Activated CD8-positive, alpha-beta memory T cell treated with anti-CD3 and anti-CD28 coated beads, Interleukin-2, amount 50 U/mL, for 24 hours (primary cell): ENCODE measurements at regions not wholly inside any gene's neighbourhood (a gene's known extent, or its start where the extent isn't known, plus 50 kb on each side); places are given as distances from the start of the nearest gene placed in this dataset.
"Not testable (repeated sequence)": the region's sequence is repeated elsewhere in the genome, so short reads cannot be mapped to it uniquely, and the experiment has no call there.

Source experiments
- DNase-seq: peaks from one replicate; pipeline ENCODE4 v3.0.0-alpha.2; 2020; ENCODE audit errors: extremely low read depth

DNA sequence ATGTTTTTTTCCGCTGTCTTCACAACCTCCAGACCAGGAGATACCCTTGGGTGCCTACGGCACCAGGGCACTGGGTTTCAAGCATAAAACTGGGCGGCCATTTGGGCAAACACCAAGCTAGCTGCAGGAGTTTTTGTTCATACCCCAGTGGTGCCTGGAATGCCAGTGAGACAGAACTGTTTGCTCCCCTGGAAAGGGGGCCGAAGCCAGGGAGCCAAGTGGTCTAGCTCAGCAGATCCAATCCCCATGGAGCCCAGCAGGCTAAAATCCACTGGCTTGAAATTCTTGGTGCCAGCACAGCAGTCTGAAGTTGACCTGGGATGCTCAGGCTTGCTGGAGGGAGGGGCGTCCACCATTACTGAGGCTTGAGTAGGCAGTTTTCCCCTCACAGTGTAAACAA, 265.3 kb upstream of the ZEB2 start:
- DNase-seq = no peak

- DNase-seq = no peak
These were observed 261.1 kb upstream of the ZEB2 start for GRCh38 chr2:144780983-144781382.

DNA sequence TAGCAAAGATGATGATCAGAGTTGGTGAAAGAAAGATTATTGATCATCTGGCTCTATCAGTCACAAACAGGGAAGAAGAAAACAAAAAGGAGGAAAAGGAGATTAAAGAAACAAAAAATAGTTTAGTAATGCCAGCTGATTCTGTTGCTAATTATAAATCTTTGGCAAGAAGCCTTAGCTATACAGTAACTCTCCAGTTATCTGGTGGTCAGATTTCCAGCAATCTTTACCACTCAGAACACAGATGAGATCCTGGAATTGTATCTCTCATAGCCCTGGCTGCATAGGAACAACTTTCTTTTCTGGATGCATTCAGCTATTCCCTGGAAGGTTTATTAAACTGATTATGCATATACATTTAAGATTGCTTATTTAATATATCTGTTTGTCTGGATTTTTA, 256.8 kb upstream of the ZEB2 start:
- DNase-seq = no peak

GRCh38 chr2:144774809-144775208, 254.9 kb upstream of the ZEB2 start:
- no peak for DNase-seq

- DNase-seq = no peak
These were observed 251.4 kb upstream of the ZEB2 start for GRCh38 chr2:144771348-144771747.

- DNase-seq = no peak
These were observed 250.8 kb upstream of the ZEB2 start for GRCh38 chr2:144770616-144771230.

DNA sequence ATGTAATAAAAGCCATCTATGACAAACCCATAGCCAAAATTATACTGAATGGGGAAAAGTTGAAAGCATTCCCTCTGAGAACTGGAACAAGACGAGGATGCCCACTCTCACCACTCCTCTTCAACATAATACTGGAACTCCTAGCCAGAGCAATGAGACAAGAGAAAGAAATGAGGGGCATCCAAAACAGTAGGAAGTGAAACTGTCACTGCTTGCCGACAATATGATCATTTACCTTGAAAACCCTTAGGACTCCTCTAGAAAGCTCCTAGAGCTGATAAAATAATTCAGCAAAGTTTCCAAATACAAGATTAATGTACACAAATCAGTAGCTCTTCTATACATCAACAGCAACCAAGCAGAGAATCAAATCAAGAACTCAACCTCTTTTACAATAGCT, 241.0 kb upstream of the ZEB2 start:
- DNase-seq = not testable (repeated sequence)

DNA sequence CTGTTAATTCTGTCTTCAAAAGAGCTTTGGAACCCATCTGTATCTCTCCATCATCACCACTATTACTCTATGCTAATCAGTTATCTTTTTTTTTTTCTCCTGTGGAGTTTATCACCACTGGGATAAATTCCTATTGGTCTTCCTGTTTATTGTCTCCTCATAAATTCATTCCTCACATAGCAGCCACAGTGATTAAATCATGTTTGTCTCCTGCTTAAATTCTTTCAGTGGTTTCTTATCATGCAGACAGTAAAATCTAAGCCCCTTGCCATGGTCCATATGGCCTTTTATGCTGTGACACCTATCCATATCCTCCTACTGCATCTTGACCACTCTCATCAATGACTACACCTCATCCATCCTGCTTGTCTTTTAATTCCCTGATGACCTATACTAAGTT, 239.8 kb upstream of the ZEB2 start:
- no peak for DNase-seq

- DNase-seq = not testable (repeated sequence)
These were observed 238.3 kb upstream of the ZEB2 start for GRCh38 chr2:144758196-144758595.

- DNase-seq = no peak
These were observed 233.5 kb upstream of the ZEB2 start for GRCh38 chr2:144753416-144753815.

DNA sequence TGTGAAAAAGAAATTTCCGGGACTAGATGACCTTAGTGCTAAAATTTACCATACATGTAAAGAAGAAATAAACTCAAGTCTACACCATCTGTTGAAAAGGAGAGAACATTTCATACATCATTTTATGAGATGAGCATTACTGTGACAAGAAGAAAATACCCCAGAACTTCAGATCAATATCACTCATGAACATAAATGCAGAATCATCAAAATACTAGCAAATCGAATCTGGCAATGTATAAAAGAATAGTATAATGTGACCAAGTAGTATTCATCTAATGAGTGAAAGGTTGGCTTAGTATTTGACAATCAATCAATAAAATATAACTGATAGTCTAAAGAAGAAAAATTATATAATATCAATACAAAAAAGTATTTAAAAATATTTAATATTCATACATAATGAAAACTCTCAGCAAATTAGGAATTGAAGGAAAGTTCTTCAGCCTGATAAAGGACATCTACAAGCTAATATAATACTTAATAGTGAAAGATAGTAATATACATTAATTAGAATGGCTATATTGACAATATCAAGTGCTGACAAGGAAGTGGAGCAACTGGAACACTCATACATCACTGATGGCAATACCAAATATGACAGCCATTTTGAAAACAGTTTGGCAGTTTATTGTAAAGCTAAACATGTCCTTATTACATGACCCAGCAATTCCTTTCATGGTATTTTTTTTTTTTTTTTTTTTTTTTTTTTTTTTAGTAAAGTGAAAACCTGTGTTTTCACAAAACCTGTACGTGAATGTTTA, 231.4 kb upstream of the ZEB2 start:
- no peak for DNase-seq

- no peak for DNase-seq
These were observed 229.3 kb upstream of the ZEB2 start for GRCh38 chr2:144749188-144749587.

DNA sequence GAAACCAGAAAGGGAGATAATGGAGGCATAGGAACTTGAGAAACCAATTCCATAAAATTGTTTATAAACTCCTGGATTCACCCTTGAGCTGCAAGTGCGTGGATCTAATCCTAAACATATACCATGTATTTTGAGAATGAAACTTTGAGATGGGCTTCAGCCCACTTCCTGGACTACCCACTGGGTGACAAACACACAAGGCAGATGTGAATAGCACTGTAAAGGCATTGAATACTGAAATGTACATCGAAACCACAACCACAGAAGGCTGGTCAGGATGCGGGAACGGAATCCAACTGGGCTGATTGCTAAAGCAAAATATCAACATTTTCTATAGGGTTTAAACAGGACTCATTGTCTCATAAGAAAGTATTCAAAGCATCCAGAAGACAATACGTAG, 228.5 kb upstream of the ZEB2 start:
- no peak for DNase-seq

- DNase-seq = no peak
These were observed 227.7 kb upstream of the ZEB2 start for GRCh38 chr2:144747571-144747970.

DNA sequence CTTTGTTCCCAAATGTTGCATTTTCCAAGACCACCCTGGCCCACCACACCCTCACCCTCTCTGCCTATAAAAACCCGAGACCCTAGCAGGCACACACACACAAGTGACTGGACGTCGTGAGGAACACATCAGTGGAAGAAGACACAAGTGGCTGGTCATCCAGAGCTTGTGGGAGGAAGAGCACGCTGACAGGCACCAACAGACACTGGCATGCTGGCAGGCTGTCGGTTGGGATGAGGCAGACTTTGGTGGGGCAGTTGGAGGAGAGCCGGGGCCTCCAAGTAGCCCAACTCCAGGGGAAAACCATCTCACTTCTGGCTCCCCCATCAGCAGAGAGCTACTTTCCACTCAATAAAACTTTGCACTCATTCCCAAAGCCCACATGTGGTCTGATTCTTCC, 225.5 kb upstream of the ZEB2 start:
- no peak for DNase-seq

GRCh38 chr2:144738749-144739148, 218.8 kb upstream of the ZEB2 start:
- no peak for DNase-seq

DNA sequence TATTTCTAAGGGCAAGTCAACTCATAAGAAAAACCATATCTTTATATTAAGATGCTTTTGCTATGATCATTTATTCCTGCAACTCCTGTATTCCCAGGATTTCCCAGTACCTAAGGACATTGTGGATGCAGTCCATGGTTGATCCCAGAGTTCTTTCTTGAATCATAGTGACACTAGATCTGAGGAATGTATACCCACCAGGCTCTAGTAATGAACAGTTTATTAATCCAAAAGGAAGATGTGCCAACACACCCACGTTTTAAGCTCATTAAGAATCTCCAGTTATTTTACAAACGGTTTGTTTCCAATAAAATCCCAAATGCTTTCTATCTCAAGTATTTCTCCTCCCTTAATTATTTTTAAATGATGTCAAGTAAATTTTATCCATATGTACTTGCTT, 210.8 kb upstream of the ZEB2 start:
- DNase-seq = no peak

GRCh38 chr2:144724460-144724859, 204.5 kb upstream of the ZEB2 start:
- DNase-seq = not testable (repeated sequence)

DNA sequence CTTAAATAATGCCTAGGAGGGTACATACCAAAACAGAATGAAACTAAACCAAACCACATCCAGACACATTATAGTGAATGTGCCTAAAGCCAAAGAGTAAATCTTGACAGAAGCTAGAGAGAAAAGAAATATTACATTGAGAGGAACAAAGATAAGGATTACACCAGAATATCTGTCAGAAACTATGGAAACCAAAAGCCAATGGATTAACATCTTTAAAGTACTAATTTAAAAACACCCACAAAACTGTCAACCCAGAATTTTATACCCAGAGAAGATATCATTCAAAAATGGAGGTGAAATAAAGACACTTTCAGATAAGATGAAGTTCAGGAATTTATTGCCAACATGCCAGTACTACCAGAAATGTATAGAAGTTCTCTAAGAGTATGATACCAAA, 198.5 kb upstream of the ZEB2 start:
- no peak for DNase-seq

GRCh38 chr2:144715992-144716391, 196.1 kb upstream of the ZEB2 start:
- DNase-seq = no peak

GRCh38 chr2:144713410-144713809, 193.5 kb upstream of the ZEB2 start:
- no peak for DNase-seq

DNA sequence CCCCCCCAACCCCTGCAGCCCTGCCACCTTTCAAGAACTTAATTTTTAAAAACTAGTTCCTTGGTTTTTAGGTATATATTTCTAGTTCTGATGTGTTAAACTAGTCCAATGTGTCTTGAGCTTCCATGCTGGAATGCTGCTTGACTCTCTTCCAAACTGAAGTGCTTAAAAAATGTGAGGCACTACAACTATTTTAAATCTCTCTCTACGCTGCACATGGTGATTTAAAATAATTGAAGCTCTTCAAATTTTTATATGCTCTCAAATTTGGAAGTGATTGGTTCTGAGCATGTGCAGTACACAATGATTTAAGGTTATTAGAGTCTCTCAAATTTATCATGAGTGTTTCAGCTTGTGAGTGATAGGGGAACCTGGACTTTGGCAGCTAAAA, 192.6 kb upstream of the ZEB2 start:
- DNase-seq = no peak

DNA sequence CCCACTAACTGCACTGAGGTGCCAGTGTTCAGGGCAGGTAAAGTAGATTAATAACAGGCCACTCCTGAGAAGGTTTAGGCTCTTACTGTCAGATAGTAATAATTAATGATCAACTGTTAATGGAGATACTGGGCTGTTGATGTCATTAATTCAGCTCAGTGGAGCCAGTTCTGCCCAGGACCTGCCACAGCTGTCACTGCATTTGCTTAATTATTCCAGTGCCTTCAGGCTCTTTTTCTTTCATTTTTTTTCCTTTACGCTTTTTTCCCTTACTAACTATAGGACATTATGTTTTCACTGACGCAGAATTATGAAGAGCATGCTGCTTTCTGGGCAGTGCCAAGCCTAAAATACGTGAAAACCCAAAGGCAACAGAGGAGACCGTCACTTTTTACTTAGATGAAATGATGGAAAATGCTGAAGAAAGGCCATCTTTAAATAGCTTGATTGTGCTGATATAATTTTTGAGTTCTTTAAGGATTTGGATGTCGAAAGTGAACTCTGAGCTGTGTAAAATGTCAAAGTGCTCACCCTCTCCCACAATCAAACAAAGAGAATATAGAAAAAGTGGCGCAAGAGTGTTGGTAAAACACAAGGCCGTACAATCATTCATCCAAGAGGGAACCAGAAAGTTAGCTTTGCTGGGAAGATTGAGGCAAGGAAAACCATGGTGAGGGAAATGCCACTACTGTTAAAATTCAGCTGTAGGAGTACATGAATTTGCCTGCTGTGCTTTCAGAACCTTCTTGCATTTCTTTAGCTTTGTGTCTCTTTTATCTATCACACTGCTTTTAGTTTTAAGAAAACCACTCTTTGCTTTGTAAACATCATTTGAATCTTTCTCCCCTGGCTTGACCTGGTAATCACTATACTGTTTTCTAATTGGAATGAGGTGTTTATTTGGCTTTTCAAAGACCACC, 192.0 kb upstream of the ZEB2 start:
- no peak for DNase-seq
